ENCODE measurements at regions not wholly inside any gene's neighbourhood (a gene's known extent, or its start where the extent isn't known, plus 50 kb on each side); places are given as distances from the start of the nearest gene placed in this dataset.

GRCh38 chr3:27661797-27662196 lies 60.3 kb downstream of the EOMES start:
- Histone ChIP-seq H3K4me1 (replicated peaks) (peaks cover 19% of the 10 kb centered on the region), H3K9me3 (replicated peaks) (no peaks in the 10 kb centered on the region), H3K27ac (no peak overlapping the region), H3K27me3 (replicated peaks) (no peaks in the 10 kb centered on the region), H3K36me3 (no peaks in the 10 kb centered on the region), H3K4me3 (no peak overlapping the region)
- DNase-seq (ENCODE audit: low read depth in 1 of 2, low spot score in 2 of 2): no peak

- Histone ChIP-seq H3K27ac (no peak overlapping the region), H3K36me3 (no peaks in the 10 kb centered on the region), H3K27me3 (replicated peaks) (no peaks in the 10 kb centered on the region), H3K9me3 (replicated peaks) (no peaks in the 10 kb centered on the region), H3K4me1 (replicated peaks) (peaks cover 14% of the 10 kb centered on the region), H3K4me3 (no peak overlapping the region)
- DNase-seq (ENCODE audit: low read depth in 1 of 2, low spot score in 2 of 2): peak in 1 of 2 experiments; percentile 47
Measured at GRCh38 chr3:27659279-27660021, 62.7 kb downstream of the EOMES start.

GRCh38 chr3:27658741-27659140 lies 63.4 kb downstream of the EOMES start:
- Histone ChIP-seq H3K36me3 (no peaks in the 10 kb centered on the region), H3K4me1 (replicated peaks) (peaks cover 14% of the 10 kb centered on the region), H3K27me3 (replicated peaks) (no peaks in the 10 kb centered on the region), H3K27ac (no peak overlapping the region), H3K4me3 (no peak overlapping the region), H3K9me3 (replicated peaks) (no peaks in the 10 kb centered on the region)
- DNase-seq (ENCODE audit: low read depth in 1 of 2, low spot score in 2 of 2): no peak

GRCh38 chr3:27657871-27658270 lies 64.3 kb downstream of the EOMES start:
- no peak overlapping the region for H3K27ac ChIP-seq
- H3K4me1 ChIP-seq (replicated peaks): peaks cover 14% of the 10 kb centered on the region
- no peaks in the 10 kb centered on the region for H3K27me3 ChIP-seq (replicated peaks)
- no peak for DNase-seq (ENCODE audit: low read depth in 1 of 2, low spot score in 2 of 2)
- H3K36me3 ChIP-seq: no peaks in the 10 kb centered on the region
- no peaks in the 10 kb centered on the region for H3K9me3 ChIP-seq (replicated peaks)
- no peak overlapping the region for H3K4me3 ChIP-seq

GRCh38 chr3:27657404-27657803 lies 64.7 kb downstream of the EOMES start:
- no peaks in the 10 kb centered on the region for H3K27me3 ChIP-seq (replicated peaks)
- H3K36me3 ChIP-seq: no peaks in the 10 kb centered on the region
- no peak overlapping the region for H3K4me3 ChIP-seq
- DNase-seq (ENCODE audit: low read depth in 1 of 2, low spot score in 2 of 2): no peak
- H3K9me3 ChIP-seq (replicated peaks): no peaks in the 10 kb centered on the region
- H3K27ac ChIP-seq: no peak overlapping the region
- H3K4me1 ChIP-seq (replicated peaks): peaks cover 14% of the 10 kb centered on the region

- no peak for DNase-seq (ENCODE audit: low read depth in 1 of 2, low spot score in 2 of 2)
- no peaks in the 10 kb centered on the region for H3K9me3 ChIP-seq (replicated peaks)
- no peak overlapping the region for H3K4me3 ChIP-seq
- H3K27ac ChIP-seq: no peak overlapping the region
- peaks cover 14% of the 10 kb centered on the region for H3K4me1 ChIP-seq (replicated peaks)
- no peaks in the 10 kb centered on the region for H3K27me3 ChIP-seq (replicated peaks)
- no peaks in the 10 kb centered on the region for H3K36me3 ChIP-seq
Measured at GRCh38 chr3:27656790-27657189, 65.3 kb downstream of the EOMES start.

- Histone ChIP-seq H3K9me3 (replicated peaks) (no peaks in the 10 kb centered on the region), H3K4me3 (no peak overlapping the region), H3K4me1 (replicated peaks) (peaks cover 14% of the 10 kb centered on the region), H3K27me3 (replicated peaks) (no peaks in the 10 kb centered on the region), H3K36me3 (no peaks in the 10 kb centered on the region), H3K27ac (no peak overlapping the region)
- DNase-seq (ENCODE audit: low read depth in 1 of 2, low spot score in 2 of 2): no peak
Measured at GRCh38 chr3:27655547-27655946, 66.6 kb downstream of the EOMES start.

GRCh38 chr3:27653803-27654558 lies 68.1 kb downstream of the EOMES start:
- Histone ChIP-seq H3K4me3 (no peak overlapping the region), H3K27ac (no peak overlapping the region), H3K36me3 (no peaks in the 10 kb centered on the region), H3K4me1 (replicated peaks) (peaks cover 14% of the 10 kb centered on the region), H3K9me3 (replicated peaks) (no peaks in the 10 kb centered on the region), H3K27me3 (replicated peaks) (no peaks in the 10 kb centered on the region)
- no peak for DNase-seq (ENCODE audit: low read depth in 1 of 2, low spot score in 2 of 2)

GRCh38 chr3:27649277-27649676 lies 72.8 kb downstream of the EOMES start:
- Histone ChIP-seq H3K4me1 (replicated peaks) (no peaks in the 10 kb centered on the region), H3K4me3 (no peak overlapping the region), H3K27ac (no peak overlapping the region), H3K36me3 (no peaks in the 10 kb centered on the region), H3K27me3 (replicated peaks) (no peaks in the 10 kb centered on the region), H3K9me3 (replicated peaks) (no peaks in the 10 kb centered on the region)
- no peak for DNase-seq (ENCODE audit: low read depth in 1 of 2, low spot score in 2 of 2)

- Histone ChIP-seq H3K27me3 (replicated peaks) (no peaks in the 10 kb centered on the region), H3K9me3 (replicated peaks) (no peaks in the 10 kb centered on the region), H3K36me3 (no peaks in the 10 kb centered on the region), H3K4me3 (no peak overlapping the region), H3K27ac (no peak overlapping the region), H3K4me1 (replicated peaks) (peaks cover 9% of the 10 kb centered on the region)
- no peak for DNase-seq (ENCODE audit: low read depth in 1 of 2, low spot score in 2 of 2)
Measured at GRCh38 chr3:27646896-27647295, 75.2 kb downstream of the EOMES start.

- Histone ChIP-seq H3K4me1 (replicated peaks) (peaks cover 9% of the 10 kb centered on the region), H3K4me3 (no peak overlapping the region), H3K27ac (no peak overlapping the region), H3K9me3 (replicated peaks) (no peaks in the 10 kb centered on the region), H3K27me3 (replicated peaks) (no peaks in the 10 kb centered on the region), H3K36me3 (no peaks in the 10 kb centered on the region)
- no peak for DNase-seq (ENCODE audit: low read depth in 1 of 2, low spot score in 2 of 2)
Measured at GRCh38 chr3:27644941-27645340, 77.2 kb downstream of the EOMES start.

- H3K27ac ChIP-seq: no peak overlapping the region
Measured at GRCh38 chr3:27643355-27643754, 78.8 kb downstream of the EOMES start.

GRCh38 chr3:27642796-27643195 lies 79.3 kb downstream of the EOMES start:
- no peak for DNase-seq (ENCODE audit: low read depth in 1 of 2, low spot score in 2 of 2)
- H3K27me3 ChIP-seq (replicated peaks): no peaks in the 10 kb centered on the region
- no peaks in the 10 kb centered on the region for H3K9me3 ChIP-seq (replicated peaks)
- no peak overlapping the region for H3K4me3 ChIP-seq
- H3K27ac ChIP-seq: no peak overlapping the region
- H3K4me1 ChIP-seq (replicated peaks): peaks cover 14% of the 10 kb centered on the region
- no peaks in the 10 kb centered on the region for H3K36me3 ChIP-seq

More at GRCh38 chr3:27643355-27643754, 78.8 kb downstream of the EOMES start:
- H3K4me3 ChIP-seq: no peak overlapping the region
- no peaks in the 10 kb centered on the region for H3K36me3 ChIP-seq
- no peak for DNase-seq (ENCODE audit: low read depth in 1 of 2, low spot score in 2 of 2)
- peaks cover 9% of the 10 kb centered on the region for H3K4me1 ChIP-seq (replicated peaks)
- no peaks in the 10 kb centered on the region for H3K9me3 ChIP-seq (replicated peaks)
- H3K27me3 ChIP-seq (replicated peaks): no peaks in the 10 kb centered on the region

GRCh38 chr3:27641888-27642601 lies 80.1 kb downstream of the EOMES start:
- no peaks in the 10 kb centered on the region for H3K36me3 ChIP-seq
- H3K27ac ChIP-seq: no peak overlapping the region
- peaks cover 20% of the 10 kb centered on the region for H3K4me1 ChIP-seq (replicated peaks)
- DNase-seq (ENCODE audit: low read depth in 1 of 2, low spot score in 2 of 2): no peak
- no peak overlapping the region for H3K4me3 ChIP-seq
- no peaks in the 10 kb centered on the region for H3K27me3 ChIP-seq (replicated peaks)
- H3K9me3 ChIP-seq (replicated peaks): no peaks in the 10 kb centered on the region
